ENCODE measurements at regions not wholly inside any gene's neighbourhood (a gene's known extent, or its start where the extent isn't known, plus 50 kb on each side); places are given as distances from the start of the nearest gene placed in this dataset.

- no peaks in the 10 kb centered on the region for H3K9me3 ChIP-seq
- no peak overlapping the region for H3K27ac ChIP-seq
- no peaks in the 10 kb centered on the region for H3K36me3 ChIP-seq
- no peaks in the 10 kb centered on the region for H3K27me3 ChIP-seq
- TF ChIP-seq POLR2A (IDR thresholded peaks at IDR 0.05) (no peak), CTCF (IDR thresholded peaks at IDR 0.05) (no peak), EP300 (IDR thresholded peaks at IDR 0.05) (no peak)
- DNase-seq: no peak
- no peak overlapping the region for H3K4me3 ChIP-seq
- intact Hi-C loops (cut with DNase I): no loop called here
- no peaks in the 10 kb centered on the region for H3K4me1 ChIP-seq (ENCODE audit: insufficient read depth)
- WGBS, 3 donors: 63 to 79% (median 67%) methylated on average over 3 of the region's 3 CpGs
These were observed 457.0 kb upstream of the MYT1L start for GRCh38 chr2:2788076-2788475.

GRCh38 chr2:2787301-2787907, 456.3 kb upstream of the MYT1L start:
- Histone ChIP-seq H3K4me1 (ENCODE audit: insufficient read depth) (no peaks in the 10 kb centered on the region), H3K4me3 (no peak overlapping the region), H3K27ac (no peak overlapping the region), H3K9me3 (no peaks in the 10 kb centered on the region), H3K36me3 (no peaks in the 10 kb centered on the region), H3K27me3 (no peaks in the 10 kb centered on the region)
- 75 to 82% (median 78%) methylated on average over 17 to 19 of the region's 19 CpGs for WGBS, 3 donors
- DNase-seq: no peak
- TF ChIP-seq CTCF (IDR thresholded peaks at IDR 0.05) (no peak), EP300 (IDR thresholded peaks at IDR 0.05) (no peak), POLR2A (IDR thresholded peaks at IDR 0.05) (no peak)
- intact Hi-C loops (cut with DNase I): no loop called here

- Histone ChIP-seq H3K36me3 (no peaks in the 10 kb centered on the region), H3K27me3 (no peaks in the 10 kb centered on the region), H3K4me3 (no peak overlapping the region), H3K9me3 (no peaks in the 10 kb centered on the region), H3K4me1 (ENCODE audit: insufficient read depth) (no peaks in the 10 kb centered on the region), H3K27ac (no peak overlapping the region)
- TF ChIP-seq EP300 (IDR thresholded peaks at IDR 0.05) (no peak), POLR2A (IDR thresholded peaks at IDR 0.05) (no peak), CTCF (IDR thresholded peaks at IDR 0.05) (no peak)
- intact Hi-C loops (cut with DNase I): no loop called here
- DNase-seq: no peak
- 48 to 56% (median 55%) methylated on average over 9 of the region's 9 CpGs for WGBS, 3 donors
These were observed 450.9 kb upstream of the MYT1L start for GRCh38 chr2:2782007-2782406.

- no peak overlapping the region for H3K27ac ChIP-seq
- H3K4me3 ChIP-seq: no peak overlapping the region
- DNase-seq: no peak
- no peaks in the 10 kb centered on the region for H3K27me3 ChIP-seq
- WGBS, 3 donors: 56 to 80% (median 59%) methylated on average over 3 of the region's 3 CpGs
- no peak for TF ChIP-seq POLR2A (IDR thresholded peaks at IDR 0.05)
- TF ChIP-seq CTCF (IDR thresholded peaks at IDR 0.05): no peak
- TF ChIP-seq EP300 (IDR thresholded peaks at IDR 0.05): no peak
- no peaks in the 10 kb centered on the region for H3K9me3 ChIP-seq
- intact Hi-C loops (cut with DNase I): no loop called here
- H3K36me3 ChIP-seq: no peaks in the 10 kb centered on the region
- no peaks in the 10 kb centered on the region for H3K4me1 ChIP-seq (ENCODE audit: insufficient read depth)
These were observed 448.7 kb upstream of the MYT1L start for GRCh38 chr2:2779727-2780126.
